HepG2 (cell line): ENCODE measurements at regions not wholly inside any gene's neighbourhood (a gene's known extent, or its start where the extent isn't known, plus 50 kb on each side); places are given as distances from the start of the nearest gene placed in this dataset.
"Not testable (repeated sequence)": the region's sequence is repeated elsewhere in the genome, so short reads cannot be mapped to it uniquely, and the experiment has no call there.

Experiments used
- ATAC-seq: fragments of 200-7000 bp; cut with Tn5 transposase; 3 replicates; pipeline ENCODE4 v1.9.1; 2020; ENCODE audit warnings: mild to moderate bottlenecking, moderate library complexity
- BruUV-seq: library from RNA; stranded (reverse); fragments of 400-500 nt; replicated peaks from 2 replicates; lab custom pipeline; 2021; lab: Mats Ljungman, UMichigan
- CTCF ChIA-PET: fragments of 300-600 bp; formaldehyde crosslinking; extraction: SDS; loops from one replicate; lab custom pipeline; 2021; ENCODE audit warnings: low total read pairs, inconsistent platforms, low intra/inter-chr PET ratio; lab: Yijun Ruan, JAX
- POLR2A ChIA-PET: fragments of 350-600 bp; sonication (Branson Sonifier 250); formaldehyde crosslinking; loops from one replicate; lab custom pipeline; 2020; ENCODE audit warnings: antibody characterized with exemption, inconsistent platforms; lab: Yijun Ruan, JAX
- DNase-seq: peaks from one replicate; pipeline ENCODE4 v3.0.0-alpha.2; 2015; ENCODE audit warnings: low spot score
- FAIRE-seq: peaks from 3 replicates; lab custom pipeline; 2011; peaks lifted over from hg19 to GRCh38; lab: Jason Lieb, UNC
- H2AFZ ChIP-seq: one replicate; pipeline ENCODE4 v1.6.1; 2011; ENCODE audit warnings: low read length, inconsistent platforms
- H3K27ac ChIP-seq: fragments of 300-600 bp; 3 replicates; pipeline ENCODE4 v1.8.0; 2011; ENCODE audit warnings: mixed run types, mild to moderate bottlenecking, mixed read lengths, low read length, inconsistent platforms; ENCODE audit not compliant: insufficient read depth; ENCODE audit errors: extremely low read length
- H3K27me3 ChIP-seq, 2 experiments: fragments of 200-600 bp in 1 of 2; 2 replicates in 1 of 2; 3 replicates in 1 of 2; pipeline versions ENCODE4 v1.6.0 to v1.8.0; 2011; ENCODE audit warnings: low read length in 2 of 2, mild to moderate bottlenecking in 2 of 2, moderate library complexity in 2 of 2, inconsistent platforms in 1 of 2; ENCODE audit not compliant: insufficient read depth in 2 of 2, control insufficient read depth in 1 of 2
- H3K36me3 ChIP-seq, 2 experiments: fragments of 200-600 bp in 1 of 2; replicated peaks in 1 of 2; 2 replicates in 1 of 2; 3 replicates in 1 of 2; pipeline versions ENCODE4 v1.5.1 to v1.8.0; 2011; ENCODE audit warnings: low read length in 2 of 2, inconsistent platforms in 1 of 2; ENCODE audit not compliant: insufficient read depth in 2 of 2, control insufficient read depth in 1 of 2
- H3K4me1 ChIP-seq: 2 replicates; pipeline ENCODE4 v1.5.1; 2012; ENCODE audit warnings: low read length, inconsistent platforms; ENCODE audit not compliant: insufficient read depth
- H3K4me2 ChIP-seq: 2 replicates; pipeline ENCODE4 v1.6.0; 2011; ENCODE audit warnings: low read depth, low read length, inconsistent platforms
- H3K4me3 ChIP-seq, 3 experiments: fragments of 200-600 bp in 1 of 3; sonication (generic), shearing (Covaris generic) in 1 of 3; replicated peaks in 1 of 3; 2 replicates each; pipeline ENCODE4 v1.5.1; 2011 to 2016; ENCODE audit warnings: low read length in 3 of 3, inconsistent platforms in 2 of 3, low read depth in 2 of 3, mild to moderate bottlenecking in 2 of 3, control low read depth in 1 of 3, mixed read lengths in 1 of 3; ENCODE audit not compliant: insufficient read depth in 1 of 3
- H3K79me2 ChIP-seq: one replicate; pipeline ENCODE4 v1.6.1; 2011; ENCODE audit warnings: low read length, inconsistent platforms; ENCODE audit not compliant: insufficient read depth
- H3K9ac ChIP-seq: 2 replicates; pipeline ENCODE4 v1.6.0; 2011; ENCODE audit warnings: mild to moderate bottlenecking, low read depth, low read length, inconsistent platforms; ENCODE audit not compliant: insufficient read depth
- H3K9me3 ChIP-seq: 2 replicates; pipeline ENCODE4 v1.5.1; 2012; ENCODE audit warnings: mild to moderate bottlenecking, low read length
- H4K20me1 ChIP-seq: 2 replicates; pipeline ENCODE4 v1.6.0; 2011; ENCODE audit warnings: inconsistent platforms, mild to moderate bottlenecking, low read length, moderate library complexity; ENCODE audit not compliant: insufficient read depth
- DR1 ChIP-seq: sonication (generic); formaldehyde crosslinking; IDR thresholded peaks from 2 replicates; pipeline ENCODE4 v1.8.0; 2021; ENCODE audit warnings: mild to moderate bottlenecking, missing genetic modification reagents, inconsistent platforms
- FOXP1 ChIP-seq, 2 experiments: fragments of 450-650 bp in 1 of 2; IDR thresholded peaks; 2 replicates each; pipeline ENCODE4 v1.6.1; 2017 to 2018; ENCODE audit warnings: antibody characterized with exemption in 1 of 2
- NFE2L2 ChIP-seq: fragments of 150-350 bp; IDR thresholded peaks from 2 replicates; pipeline ENCODE4 v1.6.1; 2014; ENCODE audit warnings: low read length
- NFIB ChIP-seq: sonication (generic); formaldehyde crosslinking; IDR thresholded peaks from 2 replicates; pipeline ENCODE4 v1.9.0; 2021; ENCODE audit warnings: missing genetic modification reagents, mild to moderate bottlenecking, borderline replicate concordance
- PPARG ChIP-seq: conservative IDR thresholded peaks from 2 replicates; pipeline ENCODE4 v1.6.1; 2016; ENCODE audit warnings: missing biosample characterization, missing genetic modification reagents
- ZNF17 ChIP-seq: sonication (generic); formaldehyde crosslinking; IDR thresholded peaks from 2 replicates; pipeline ENCODE4 v1.5.0; 2020; ENCODE audit warnings: mild to moderate bottlenecking, missing genetic modification reagents
- ZNF317 ChIP-seq: sonication (generic); formaldehyde crosslinking; IDR thresholded peaks from 2 replicates; pipeline ENCODE4 v1.5.0; 2020; ENCODE audit warnings: mild to moderate bottlenecking, missing genetic modification reagents
- ZNF501 ChIP-seq: sonication (generic); formaldehyde crosslinking; IDR thresholded peaks from 2 replicates; pipeline ENCODE4 v1.5.1; 2020; ENCODE audit warnings: mild to moderate bottlenecking, moderate library complexity, missing genetic modification reagents
- ZNF577 ChIP-seq: sonication (generic); formaldehyde crosslinking; IDR thresholded peaks from 2 replicates; pipeline ENCODE4 v1.4.0; 2020; ENCODE audit warnings: mild to moderate bottlenecking, low read depth, missing genetic modification reagents, borderline replicate concordance
- ZNF614 ChIP-seq: IDR thresholded peaks from 2 replicates; pipeline ENCODE4 v1.6.1; 2018; ENCODE audit warnings: missing biosample characterization, missing genetic modification reagents, inconsistent platforms, borderline replicate concordance
- WGBS: methylation state at CpG from one replicate; pipeline ENCODE4 v1.1.6; 2017; ENCODE audit warnings: low lambda C conversion rate; 5-methylcytosine and 5-hydroxymethylcytosine counted together
- in situ Hi-C: cut with HindIII; loops from 2 replicates; pipeline ENCODE4 v1.10.0; 2017; ENCODE audit warnings: low pct_unique_long_range_greater_than_20kb; ENCODE audit not compliant: extremely low pct_ligation_motif_present
- intact Hi-C: fragments of 100-400 bp; cut with micrococcal nuclease; formaldehyde crosslinking; loops from one replicate; pipeline ENCODE4 v1.10.0; 2022; ENCODE audit not compliant: unreplicated experiment
- TF ChIP-seq, protein P1 (sequence below): sonication (generic); formaldehyde crosslinking; conservative IDR thresholded peaks from 2 replicates; pipeline ENCODE4 v1.4.0; 2020; ENCODE audit warnings: mild to moderate bottlenecking, missing genetic modification reagents, moderate library complexity
- TF ChIP-seq, protein P2 (sequence below): sonication (generic); formaldehyde crosslinking; IDR thresholded peaks from 2 replicates; pipeline ENCODE4 v1.8.1; 2023; ENCODE audit warnings: mild to moderate bottlenecking, inconsistent platforms, moderate library complexity, missing genetic modification reagents, borderline replicate concordance
- TF ChIP-seq, protein P3 (sequence below): sonication (generic); formaldehyde crosslinking; conservative IDR thresholded peaks from 2 replicates; pipeline ENCODE4 v1.8.0; 2022; ENCODE audit warnings: low read depth, missing genetic modification reagents

DNA sequence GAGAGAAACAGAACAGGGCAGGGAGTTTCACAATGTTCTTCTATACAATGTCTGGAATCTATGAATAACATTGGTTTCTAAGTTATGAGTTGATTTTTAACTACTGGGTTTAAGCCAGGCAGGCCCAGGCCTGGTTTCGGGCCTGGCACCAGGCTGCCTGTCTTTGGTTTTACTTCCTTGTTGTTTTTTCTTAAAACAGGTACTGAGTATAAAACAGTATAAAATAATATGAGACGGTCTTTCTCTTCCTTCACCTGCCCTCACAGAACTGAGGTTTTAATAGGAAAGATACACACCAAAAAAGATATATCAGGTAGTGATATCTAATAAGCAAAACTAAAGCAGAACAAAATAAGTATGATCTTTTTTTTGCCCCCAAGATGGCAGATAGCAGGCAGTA, 52.0 kb downstream of the CRPPA start:
- FAIRE-seq, H3K27me3 ChIP-seq, CTCF ChIA-PET, intact Hi-C loops, H3K36me3 ChIP-seq, ATAC-seq, H3K4me1 ChIP-seq, H2AFZ ChIP-seq, H3K4me2 ChIP-seq, POLR2A ChIA-PET, H3K9me3 ChIP-seq, H3K9ac ChIP-seq, H3K4me3 ChIP-seq, H3K79me2 ChIP-seq, in situ Hi-C loops, H3K27ac ChIP-seq, BruUV-seq, DNase-seq, H4K20me1 ChIP-seq: not testable (repeated sequence)
- WGBS: 45% methylated on average over 2 of the region's 2 CpGs

DNA sequence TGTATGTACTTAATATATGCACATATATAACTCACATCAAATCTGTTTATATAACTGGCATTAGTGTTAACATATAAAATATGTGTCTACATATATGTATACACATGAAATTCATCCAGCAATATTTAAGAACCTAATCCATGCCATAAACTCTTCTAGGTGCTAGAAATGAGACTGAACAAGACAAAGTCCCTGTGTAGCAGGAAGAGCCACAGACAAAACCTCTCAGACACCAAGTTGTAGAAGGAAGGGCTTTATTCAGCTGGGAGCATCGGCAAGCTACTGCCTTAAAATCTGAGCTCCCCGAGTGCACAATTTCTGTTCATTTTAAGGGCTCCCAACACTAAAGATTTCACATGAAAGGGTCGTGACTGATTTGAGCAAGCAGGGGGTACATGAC, 52.5 kb downstream of the CRPPA start:
- 21% methylated on average over 3 of the region's 3 CpGs for WGBS
- no peaks in the 10 kb centered on the region for H3K9me3 ChIP-seq
- no peak overlapping the region for H3K4me2 ChIP-seq
- ChIA-PET POLR2A (no interaction called here), CTCF (no interaction called here)
- no peak overlapping the region for H2AFZ ChIP-seq
- no TSS peak for BruUV-seq
- intact Hi-C loops: no loop called here
- H3K9ac ChIP-seq: no peak overlapping the region
- DNase-seq (no peak), ATAC-seq (no peak), FAIRE-seq (no peak)
- H3K27me3 ChIP-seq: no peaks in the 10 kb centered on the region
- no peaks in the 10 kb centered on the region for H3K79me2 ChIP-seq
- no peak overlapping the region for H3K27ac ChIP-seq
- H3K4me3 ChIP-seq: no peak overlapping the region
- H4K20me1 ChIP-seq: no peaks in the 10 kb centered on the region
- H3K36me3 ChIP-seq: no peaks in the 10 kb centered on the region
- in situ Hi-C loops: no loop called here
- no peaks in the 10 kb centered on the region for H3K4me1 ChIP-seq
- TF ChIP-seq NFE2L2 (no peak), ZNF501 (CRISPR knock-in tag) (no peak), ZNF17 (no peak), NFIB (no peak), ZNF577 (no peak), PPARG (no peak), ZNF317 (no peak), ZNF614 (no peak), FOXP1 (IDR thresholded peaks at IDR 0.05) (no peak), FOXP1 (CRISPR knock-in tag; IDR thresholded peaks at IDR 0.05) (no peak), DR1 (CRISPR knock-in tag) (no peak)
- TF ChIP-seq, protein P1, sequence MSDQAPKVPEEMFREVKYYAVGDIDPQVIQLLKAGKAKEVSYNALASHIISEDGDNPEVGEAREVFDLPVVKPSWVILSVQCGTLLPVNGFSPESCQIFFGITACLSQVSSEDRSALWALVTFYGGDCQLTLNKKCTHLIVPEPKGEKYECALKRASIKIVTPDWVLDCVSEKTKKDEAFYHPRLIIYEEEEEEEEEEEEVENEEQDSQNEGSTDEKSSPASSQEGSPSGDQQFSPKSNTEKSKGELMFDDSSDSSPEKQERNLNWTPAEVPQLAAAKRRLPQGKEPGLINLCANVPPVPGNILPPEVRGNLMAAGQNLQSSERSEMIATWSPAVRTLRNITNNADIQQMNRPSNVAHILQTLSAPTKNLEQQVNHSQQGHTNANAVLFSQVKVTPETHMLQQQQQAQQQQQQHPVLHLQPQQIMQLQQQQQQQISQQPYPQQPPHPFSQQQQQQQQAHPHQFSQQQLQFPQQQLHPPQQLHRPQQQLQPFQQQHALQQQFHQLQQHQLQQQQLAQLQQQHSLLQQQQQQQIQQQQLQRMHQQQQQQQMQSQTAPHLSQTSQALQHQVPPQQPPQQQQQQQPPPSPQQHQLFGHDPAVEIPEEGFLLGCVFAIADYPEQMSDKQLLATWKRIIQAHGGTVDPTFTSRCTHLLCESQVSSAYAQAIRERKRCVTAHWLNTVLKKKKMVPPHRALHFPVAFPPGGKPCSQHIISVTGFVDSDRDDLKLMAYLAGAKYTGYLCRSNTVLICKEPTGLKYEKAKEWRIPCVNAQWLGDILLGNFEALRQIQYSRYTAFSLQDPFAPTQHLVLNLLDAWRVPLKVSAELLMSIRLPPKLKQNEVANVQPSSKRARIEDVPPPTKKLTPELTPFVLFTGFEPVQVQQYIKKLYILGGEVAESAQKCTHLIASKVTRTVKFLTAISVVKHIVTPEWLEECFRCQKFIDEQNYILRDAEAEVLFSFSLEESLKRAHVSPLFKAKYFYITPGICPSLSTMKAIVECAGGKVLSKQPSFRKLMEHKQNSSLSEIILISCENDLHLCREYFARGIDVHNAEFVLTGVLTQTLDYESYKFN (CRISPR knock-in tag): no peak
- TF ChIP-seq, protein P2, sequence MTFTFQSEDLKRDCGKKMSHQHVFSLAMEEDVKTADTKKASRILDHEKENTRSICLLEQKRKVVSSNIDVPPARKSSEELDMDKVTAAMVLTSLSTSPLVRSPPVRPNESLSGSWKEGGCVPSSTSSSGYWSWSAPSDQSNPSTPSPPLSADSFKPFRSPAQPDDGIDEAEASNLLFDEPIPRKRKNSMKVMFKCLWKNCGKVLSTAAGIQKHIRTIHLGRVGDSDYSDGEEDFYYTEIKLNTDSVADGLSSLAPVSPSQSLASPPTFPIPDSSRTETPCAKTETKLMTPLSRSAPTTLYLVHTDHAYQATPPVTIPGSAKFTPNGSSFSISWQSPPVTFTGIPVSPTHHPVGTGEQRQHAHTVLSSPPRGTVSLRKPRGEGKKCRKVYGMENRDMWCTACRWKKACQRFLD (CRISPR knock-in tag): no peak
- TF ChIP-seq, protein P3, sequence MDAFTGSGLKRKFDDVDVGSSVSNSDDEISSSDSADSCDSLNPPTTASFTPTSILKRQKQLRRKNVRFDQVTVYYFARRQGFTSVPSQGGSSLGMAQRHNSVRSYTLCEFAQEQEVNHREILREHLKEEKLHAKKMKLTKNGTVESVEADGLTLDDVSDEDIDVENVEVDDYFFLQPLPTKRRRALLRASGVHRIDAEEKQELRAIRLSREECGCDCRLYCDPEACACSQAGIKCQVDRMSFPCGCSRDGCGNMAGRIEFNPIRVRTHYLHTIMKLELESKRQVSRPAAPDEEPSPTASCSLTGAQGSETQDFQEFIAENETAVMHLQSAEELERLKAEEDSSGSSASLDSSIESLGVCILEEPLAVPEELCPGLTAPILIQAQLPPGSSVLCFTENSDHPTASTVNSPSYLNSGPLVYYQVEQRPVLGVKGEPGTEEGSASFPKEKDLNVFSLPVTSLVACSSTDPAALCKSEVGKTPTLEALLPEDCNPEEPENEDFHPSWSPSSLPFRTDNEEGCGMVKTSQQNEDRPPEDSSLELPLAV: no peak
